Inferior parietal cortex (tissue), 1 donor: ENCODE measurements at regions not wholly inside any gene's neighbourhood (a gene's known extent, or its start where the extent isn't known, plus 50 kb on each side); places are given as distances from the start of the nearest gene placed in this dataset.

ENCODE experiments used
- DNase-seq: peaks from one replicate; pipeline ENCODE4 v3.0.0-alpha.2; 2016; ENCODE audit errors: extremely low spot score

- DNase-seq = no peak
Observed at GRCh38 chr5:76030343-76030742, 52.8 kb upstream of the SV2C start.

DNA sequence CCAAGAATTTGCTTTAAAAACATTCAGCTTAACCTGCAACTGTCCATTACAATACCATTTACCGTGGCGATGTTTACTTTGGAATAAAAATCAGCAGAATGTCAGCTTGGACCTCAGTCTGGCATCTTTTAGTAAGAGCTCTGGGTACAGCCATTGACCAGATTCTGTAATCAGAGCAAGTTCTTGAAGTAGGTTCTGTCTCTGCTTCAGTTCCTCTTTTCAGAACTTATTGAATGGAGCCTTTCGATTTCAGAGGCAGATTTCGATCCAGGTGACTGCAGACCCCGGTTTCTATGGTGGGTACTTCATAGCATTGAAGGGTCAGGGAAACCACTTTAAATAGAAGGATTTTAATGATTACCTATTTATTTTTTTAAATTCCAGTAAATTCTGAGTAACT is 53.4 kb upstream of the SV2C start:
- no peak for DNase-seq

- DNase-seq = no peak
Observed at GRCh38 chr5:76025790-76026189, 57.4 kb upstream of the SV2C start.

- DNase-seq = no peak
Observed at GRCh38 chr5:76025069-76025468, 58.1 kb upstream of the SV2C start.

GRCh38 chr5:76022611-76023010 is 60.6 kb upstream of the SV2C start:
- DNase-seq = no peak

DNA sequence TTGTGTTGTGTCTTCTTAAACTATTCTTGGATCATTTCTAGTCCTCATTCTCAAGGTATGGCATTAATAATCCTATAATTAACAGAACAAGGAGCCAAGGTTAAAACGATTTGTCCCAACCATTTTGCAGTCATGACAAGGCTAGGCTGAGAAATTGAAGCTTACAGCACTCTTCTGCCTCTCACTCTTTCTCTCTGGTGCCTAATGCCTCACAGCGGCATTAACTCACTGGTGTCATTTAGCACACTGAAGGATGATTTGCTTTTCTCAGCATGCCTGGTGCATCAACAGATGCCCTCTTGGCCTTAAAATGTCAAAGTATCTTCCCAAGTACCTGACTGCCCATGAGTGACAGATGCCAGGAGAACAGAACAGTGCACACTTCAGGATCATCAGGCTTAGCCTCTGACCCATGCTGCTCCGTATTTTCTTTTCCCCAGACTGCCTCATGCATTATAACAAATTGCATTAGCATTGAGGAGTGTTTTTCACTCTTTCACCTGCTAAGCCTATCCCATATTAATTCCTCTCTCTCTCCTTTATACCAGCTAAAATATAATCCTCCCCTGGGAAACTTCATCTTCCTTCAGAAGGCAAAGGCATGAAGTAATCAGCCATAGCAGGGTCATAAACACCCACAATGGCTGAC is 61.1 kb upstream of the SV2C start:
- DNase-seq = no peak

DNA sequence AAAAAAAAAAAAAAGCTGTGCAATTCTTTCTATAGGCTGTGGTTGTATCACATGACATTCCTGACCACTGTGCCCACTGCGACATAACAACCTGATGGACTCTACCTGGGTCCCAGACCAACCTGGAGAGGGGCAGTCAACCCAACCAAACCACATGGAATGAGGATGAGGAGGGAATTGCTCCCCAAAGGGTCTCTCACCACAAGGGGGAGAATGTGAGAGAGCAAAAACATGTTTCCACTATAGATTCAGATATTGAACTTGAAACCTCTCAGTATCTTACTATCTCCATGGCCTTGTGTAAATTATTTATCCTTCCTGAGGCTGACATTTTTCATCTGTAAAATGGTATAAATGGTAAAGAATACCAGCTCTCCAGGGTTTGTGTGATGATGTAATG is 66.9 kb upstream of the SV2C start:
- no peak for DNase-seq

DNA sequence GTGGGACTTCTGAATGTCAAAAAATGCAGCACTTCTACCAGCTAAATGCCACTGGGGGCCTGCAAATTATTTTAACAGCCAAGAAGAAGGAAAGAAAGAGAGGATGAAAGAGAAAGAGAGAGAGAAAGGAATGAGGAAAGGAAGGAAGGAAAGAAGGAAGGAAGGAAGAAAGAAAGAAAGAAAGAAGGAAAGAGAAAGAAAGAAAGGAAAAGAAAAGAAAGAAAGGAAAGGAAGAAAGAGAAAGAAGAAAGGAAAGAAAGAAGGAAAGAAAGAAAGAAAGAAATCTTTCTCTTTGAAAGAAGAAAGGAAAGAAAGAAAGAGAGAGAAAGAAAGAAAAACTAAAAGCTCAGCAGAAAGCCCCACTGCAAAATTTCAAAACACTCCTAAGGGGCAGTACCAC is 69.2 kb upstream of the SV2C start:
- DNase-seq = no peak

GRCh38 chr5:76007904-76008303 is 75.3 kb upstream of the SV2C start:
- no peak for DNase-seq

- DNase-seq = peak; percentile 12
Observed at GRCh38 chr5:76000582-76000981, 82.6 kb upstream of the SV2C start.

DNA sequence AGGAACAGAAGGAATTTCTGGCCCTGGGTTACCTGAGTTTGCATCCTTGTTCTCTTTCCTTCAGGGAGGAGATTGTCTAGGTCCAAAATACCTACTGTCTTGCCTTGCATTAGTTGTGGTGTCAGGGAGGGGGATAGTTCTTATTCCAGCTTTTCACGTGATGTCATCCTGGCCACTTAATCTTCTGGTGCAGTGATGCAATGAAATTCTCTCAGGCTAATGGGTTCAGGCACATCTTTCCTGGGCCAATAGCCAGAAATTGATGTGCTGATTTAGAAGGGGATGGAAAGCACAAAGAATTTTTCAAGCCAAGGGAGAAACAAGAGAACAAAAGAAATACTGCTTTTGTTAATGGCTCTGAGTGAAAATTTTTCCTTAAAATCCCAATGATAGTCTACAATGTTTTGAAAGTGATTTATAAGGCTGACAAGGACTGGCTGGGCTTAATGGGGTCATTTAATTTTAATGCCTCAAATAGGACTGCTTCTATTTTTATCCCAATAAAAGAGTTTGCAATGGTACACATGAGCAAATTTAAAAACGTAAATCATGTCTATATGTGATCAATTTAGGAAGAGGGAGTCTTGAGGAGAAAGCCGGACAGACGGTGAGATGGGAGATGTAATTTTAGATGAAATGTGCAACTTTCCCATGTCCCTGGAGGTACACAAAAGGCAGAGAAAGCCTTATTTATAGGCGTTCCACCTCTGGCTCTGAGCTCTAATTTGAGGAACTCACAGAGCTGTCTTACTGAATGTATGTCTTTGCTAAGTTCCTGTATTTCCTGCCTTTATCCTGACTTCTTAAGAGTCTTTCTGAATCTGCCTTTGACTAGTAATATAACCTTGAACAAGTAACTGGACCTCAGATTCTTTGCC is 89.3 kb upstream of the SV2C start:
- DNase-seq = no peak

GRCh38 chr5:75993183-75993582 is 90.0 kb upstream of the SV2C start:
- no peak for DNase-seq

DNA sequence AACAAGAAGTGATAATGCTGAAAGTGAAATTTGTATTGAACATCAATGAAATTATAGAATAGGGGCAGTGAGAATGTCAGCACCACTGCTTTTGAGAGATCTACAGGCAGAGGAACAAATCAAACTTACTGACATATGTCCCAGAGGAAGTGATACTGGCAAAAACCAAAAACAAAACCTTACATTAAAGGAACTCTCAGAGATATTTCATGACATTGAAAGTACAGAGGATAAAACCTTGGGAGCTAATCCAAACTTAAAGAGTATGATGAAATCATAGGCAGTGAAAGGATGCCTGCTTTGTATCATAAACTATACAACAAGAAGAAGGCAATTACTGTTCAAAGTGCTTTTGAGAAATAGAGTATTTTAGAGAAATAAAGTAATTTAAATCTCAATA is 90.4 kb upstream of the SV2C start:
- no peak for DNase-seq

DNA sequence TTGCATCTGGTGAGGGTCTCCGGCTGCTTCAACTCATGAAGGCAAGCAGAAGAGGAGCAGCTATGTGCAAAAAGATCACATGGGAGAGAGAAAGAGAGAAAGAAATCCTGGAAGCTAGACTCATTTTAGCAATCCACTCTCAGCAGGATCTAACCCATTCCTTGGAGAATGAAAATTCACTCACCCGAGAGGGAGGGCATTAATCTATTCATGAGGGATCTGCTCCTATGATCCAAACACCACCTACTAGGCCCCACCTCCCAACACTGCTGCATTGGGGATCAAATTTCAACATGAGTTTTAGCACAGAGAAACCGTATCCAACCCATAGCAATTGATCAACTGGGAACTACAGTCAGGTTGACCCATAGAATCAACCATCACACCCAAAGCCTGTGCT is 98.1 kb upstream of the SV2C start:
- DNase-seq = no peak

- DNase-seq = no peak
Observed at GRCh38 chr5:75975496-75975895, 107.7 kb upstream of the SV2C start.

GRCh38 chr5:75965292-75965691 is 117.9 kb upstream of the SV2C start:
- DNase-seq = no peak

- no peak for DNase-seq
Observed at GRCh38 chr5:75964008-75964407, 119.2 kb upstream of the SV2C start.

- DNase-seq = no peak
Observed at GRCh38 chr5:75963554-75963953, 119.6 kb upstream of the SV2C start.

DNA sequence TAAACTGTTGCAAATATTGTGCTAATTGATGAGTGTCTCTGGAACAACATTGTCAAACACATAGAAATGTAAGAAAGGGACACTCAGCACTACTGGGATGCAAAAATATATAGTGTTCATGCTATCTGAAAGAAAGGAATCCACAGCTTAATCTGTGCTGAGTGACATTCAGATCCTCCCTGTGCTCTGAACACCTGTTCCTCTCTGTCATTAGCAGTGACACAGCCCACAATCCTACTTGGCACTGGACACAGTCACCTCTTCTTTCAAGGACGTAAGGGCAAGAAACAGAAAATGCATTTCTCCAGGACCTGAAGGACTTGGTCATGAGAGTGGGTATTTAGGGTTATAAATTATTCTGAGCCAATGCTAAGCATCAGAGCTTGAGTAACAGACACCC is 121.4 kb upstream of the SV2C start:
- DNase-seq = no peak

- no peak for DNase-seq
Observed at GRCh38 chr5:75960129-75960528, 123.1 kb upstream of the SV2C start.

DNA sequence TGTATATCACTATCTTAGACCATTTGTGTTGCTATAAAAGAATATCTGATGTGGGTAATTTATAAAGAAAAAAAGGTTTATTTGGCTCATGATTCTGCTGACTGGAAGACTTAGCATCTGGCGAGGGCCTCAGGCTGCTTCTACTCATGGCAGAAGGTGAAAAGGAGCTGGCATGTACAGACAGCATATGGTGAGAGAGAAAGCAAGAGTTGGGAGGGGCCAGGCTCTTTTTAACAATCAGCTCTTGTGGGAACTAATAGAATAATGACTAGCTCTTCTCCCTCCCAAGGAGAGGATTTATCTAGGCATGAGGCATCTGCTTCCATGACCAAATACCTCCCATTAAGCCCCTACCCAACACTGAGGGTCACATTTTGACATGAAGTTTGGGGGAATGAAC is 130.2 kb upstream of the SV2C start:
- no peak for DNase-seq

- DNase-seq = no peak
Observed at GRCh38 chr5:75952291-75952690, 130.9 kb upstream of the SV2C start.

DNA sequence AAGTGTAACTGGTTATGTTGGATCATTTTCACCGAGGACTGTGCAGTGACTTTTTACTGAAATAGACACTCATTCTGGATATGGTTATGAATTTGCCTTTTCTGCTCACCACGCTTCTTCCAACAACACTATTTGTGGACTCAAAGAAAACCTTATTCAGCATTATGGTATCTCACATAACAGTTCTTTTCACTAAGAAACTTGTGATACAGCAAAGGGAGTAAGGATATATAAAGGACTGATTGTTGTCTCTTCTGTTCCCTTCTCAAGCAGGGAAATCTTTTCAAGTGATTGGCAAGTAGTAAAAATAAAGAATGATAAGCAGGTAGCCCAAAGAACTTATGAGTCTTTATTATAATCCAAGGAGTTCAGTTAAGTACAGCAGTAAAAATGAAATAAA is 131.5 kb upstream of the SV2C start:
- no peak for DNase-seq

- peak; percentile 14 for DNase-seq
Observed at GRCh38 chr5:75951158-75951557, 132.0 kb upstream of the SV2C start.
